ENCODE measurements at regions not wholly inside any gene's neighbourhood (a gene's known extent, or its start where the extent isn't known, plus 50 kb on each side); places are given as distances from the start of the nearest gene placed in this dataset.

DNA sequence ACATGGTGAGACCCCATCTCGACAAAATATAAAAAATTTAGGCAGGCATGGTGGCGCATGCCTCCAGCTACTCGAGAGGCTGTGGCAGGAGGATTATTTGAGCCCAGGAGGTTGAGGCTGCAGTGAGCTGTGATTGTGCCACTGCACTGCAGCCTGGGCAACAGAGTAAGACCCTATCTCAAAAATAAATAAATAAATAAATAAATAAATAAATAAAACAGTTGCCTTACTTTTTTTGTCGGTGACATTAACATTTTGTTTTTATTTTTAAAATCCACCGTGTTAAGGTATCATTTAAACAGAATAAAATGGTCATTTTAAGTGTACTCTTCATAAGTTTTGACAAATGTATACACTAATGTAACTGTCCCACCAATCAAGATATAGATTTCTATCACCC is 57.0 kb downstream of the RASL11A start:
- no peak for DNase-seq (ENCODE audit: low read depth)
- Histone ChIP-seq H3K27me3 (replicated peaks; ENCODE audit: control insufficient read depth, insufficient read depth, low read length) (peaks cover 14% of the 10 kb centered on the region), H3K9me3 (ENCODE audit: control insufficient read depth, low read length) (peaks cover 5% of the 10 kb centered on the region), H3K9ac (ENCODE audit: low read length) (no peak overlapping the region), H3K36me3 (ENCODE audit: control insufficient read depth, insufficient read depth, low read length, severe bottlenecking) (no peaks in the 10 kb centered on the region), H3K4me3 (ENCODE audit: low read length) (no peak overlapping the region), H3K4me1 (ENCODE audit: control insufficient read depth, insufficient read depth, low read length) (no peaks in the 10 kb centered on the region)

DNA sequence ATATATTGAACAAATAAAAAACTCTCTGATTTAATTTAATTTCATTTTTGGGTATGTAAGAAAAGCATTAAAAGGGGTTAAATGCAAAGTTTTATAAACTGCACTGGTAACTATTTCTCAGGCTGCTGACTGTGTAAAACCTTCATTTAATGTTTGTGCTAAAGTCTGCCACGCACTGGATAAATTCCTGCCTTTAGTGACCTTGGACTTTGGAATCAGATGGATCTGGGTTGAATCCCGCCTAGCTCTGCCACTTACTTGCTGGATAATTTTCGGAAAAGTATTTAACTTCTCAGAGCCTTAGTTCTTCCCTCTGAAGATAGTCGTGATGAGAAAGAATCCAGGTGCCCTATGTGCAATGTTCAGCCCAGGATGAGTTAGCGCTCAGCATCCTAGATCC is 58.6 kb downstream of the RASL11A start:
- no peaks in the 10 kb centered on the region for H3K9me3 ChIP-seq (ENCODE audit: control insufficient read depth, low read length)
- H3K36me3 ChIP-seq (ENCODE audit: control insufficient read depth, insufficient read depth, low read length, severe bottlenecking): no peaks in the 10 kb centered on the region
- no peak for DNase-seq (ENCODE audit: low read depth)
- peaks cover 15% of the 10 kb centered on the region for H3K27me3 ChIP-seq (replicated peaks; ENCODE audit: control insufficient read depth, insufficient read depth, low read length)
- no peak overlapping the region for H3K4me3 ChIP-seq (ENCODE audit: low read length)
- no peak overlapping the region for H3K9ac ChIP-seq (ENCODE audit: low read length)
- no peaks in the 10 kb centered on the region for H3K4me1 ChIP-seq (ENCODE audit: control insufficient read depth, insufficient read depth, low read length)

DNA sequence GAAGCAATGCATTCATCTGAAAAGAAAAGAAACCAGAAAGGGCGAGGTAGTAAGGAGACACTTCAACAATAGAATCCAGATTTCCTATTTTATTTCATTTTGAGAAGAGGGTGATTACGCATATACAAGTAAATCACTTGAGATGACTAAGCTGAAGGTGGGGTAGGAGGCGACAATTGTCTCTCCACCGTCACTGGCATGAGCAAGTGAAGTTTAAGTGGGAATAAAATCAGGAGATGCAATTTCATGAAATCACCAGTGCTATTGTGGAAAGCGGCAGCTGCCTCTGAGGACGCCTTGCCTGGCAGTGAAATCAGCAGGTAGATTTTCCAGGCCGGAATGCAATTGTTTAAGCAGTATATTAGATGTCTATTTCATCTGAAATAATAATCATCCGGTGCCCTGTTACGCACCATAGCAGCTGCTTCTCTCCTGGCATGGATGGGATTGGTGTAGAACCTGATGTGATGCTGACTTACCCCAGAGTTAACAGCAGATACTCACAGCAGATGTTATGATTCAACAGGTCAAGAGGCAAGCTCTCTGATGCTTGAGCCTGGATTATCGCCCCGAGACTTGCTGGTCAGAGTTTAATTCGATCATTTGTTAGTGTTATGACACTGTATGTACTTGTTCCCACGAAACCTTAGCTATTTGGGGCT is 64.3 kb downstream of the RASL11A start:
- Histone ChIP-seq H3K4me3 (ENCODE audit: low read length) (no peak overlapping the region), H3K36me3 (ENCODE audit: control insufficient read depth, insufficient read depth, low read length, severe bottlenecking) (no peaks in the 10 kb centered on the region), H3K9me3 (ENCODE audit: control insufficient read depth, low read length) (no peaks in the 10 kb centered on the region), H3K4me1 (ENCODE audit: control insufficient read depth, insufficient read depth, low read length) (peaks cover 9% of the 10 kb centered on the region), H3K27me3 (replicated peaks; ENCODE audit: control insufficient read depth, insufficient read depth, low read length) (peaks cover 7% of the 10 kb centered on the region), H3K9ac (ENCODE audit: low read length) (no peak overlapping the region)
- DNase-seq (ENCODE audit: low read depth): no peak

DNA sequence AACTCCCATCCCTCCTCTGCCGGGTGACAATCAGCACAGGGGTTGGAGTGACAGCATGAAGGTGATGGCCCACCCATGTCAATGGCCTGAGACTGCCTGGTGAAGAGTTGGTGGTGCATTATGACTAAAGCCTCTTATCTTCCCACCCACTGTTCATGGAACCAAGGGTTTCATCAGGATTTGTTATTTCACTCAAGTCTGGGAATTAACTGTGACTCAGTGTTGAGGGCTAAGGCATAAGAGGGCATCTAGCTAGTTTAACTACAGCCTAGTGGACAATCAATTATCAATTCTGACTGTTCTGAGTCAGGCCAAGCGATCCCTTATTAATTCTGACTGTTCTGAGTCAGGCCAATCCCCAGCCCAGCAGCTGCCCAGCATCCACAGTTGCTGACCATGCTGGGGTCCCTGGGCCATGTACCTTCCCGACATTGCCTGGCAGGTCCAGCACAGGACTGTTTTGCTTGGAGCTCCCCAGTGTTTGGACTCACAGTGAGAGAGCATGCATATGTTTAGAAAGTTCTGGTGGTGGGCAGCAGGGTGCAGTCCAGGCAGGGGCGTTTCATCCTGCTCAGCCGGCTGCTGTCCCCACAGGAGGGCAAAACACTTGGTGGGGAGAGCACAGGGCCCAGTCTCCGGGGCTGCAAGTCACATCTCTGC is 65.5 kb downstream of the RASL11A start:
- no peak for DNase-seq (ENCODE audit: low read depth)
- H3K36me3 ChIP-seq (ENCODE audit: control insufficient read depth, insufficient read depth, low read length, severe bottlenecking): no peaks in the 10 kb centered on the region
- H3K4me1 ChIP-seq (ENCODE audit: control insufficient read depth, insufficient read depth, low read length): peaks cover 9% of the 10 kb centered on the region
- H3K9ac ChIP-seq (ENCODE audit: low read length): no peak overlapping the region
- H3K9me3 ChIP-seq (ENCODE audit: control insufficient read depth, low read length): no peaks in the 10 kb centered on the region
- H3K4me3 ChIP-seq (ENCODE audit: low read length): no peak overlapping the region
- H3K27me3 ChIP-seq (replicated peaks; ENCODE audit: control insufficient read depth, insufficient read depth, low read length): peaks cover 6% of the 10 kb centered on the region

DNA sequence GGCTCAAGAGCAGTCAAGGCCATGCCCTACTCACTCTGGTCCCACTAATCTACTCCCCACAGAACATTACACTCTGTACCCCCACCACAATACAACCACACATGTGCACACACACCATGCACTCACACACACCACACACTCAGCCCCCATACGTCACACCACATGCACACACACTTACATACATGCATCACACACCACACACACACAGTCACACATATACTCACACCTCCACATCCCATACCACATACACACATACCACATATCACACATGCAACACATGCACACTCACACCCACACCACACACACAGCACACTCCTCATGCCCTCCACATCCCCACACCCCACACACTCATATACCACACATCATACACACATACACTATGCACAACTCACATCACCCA is 67.6 kb downstream of the RASL11A start:
- Histone ChIP-seq H3K36me3 (ENCODE audit: control insufficient read depth, insufficient read depth, low read length, severe bottlenecking) (no peaks in the 10 kb centered on the region), H3K27me3 (replicated peaks; ENCODE audit: control insufficient read depth, insufficient read depth, low read length) (peaks cover 10% of the 10 kb centered on the region), H3K9me3 (ENCODE audit: control insufficient read depth, low read length) (no peaks in the 10 kb centered on the region), H3K9ac (ENCODE audit: low read length) (no peak overlapping the region), H3K4me3 (ENCODE audit: low read length) (no peak overlapping the region), H3K4me1 (ENCODE audit: control insufficient read depth, insufficient read depth, low read length) (peaks cover 9% of the 10 kb centered on the region)
- no peak for DNase-seq (ENCODE audit: low read depth)

DNA sequence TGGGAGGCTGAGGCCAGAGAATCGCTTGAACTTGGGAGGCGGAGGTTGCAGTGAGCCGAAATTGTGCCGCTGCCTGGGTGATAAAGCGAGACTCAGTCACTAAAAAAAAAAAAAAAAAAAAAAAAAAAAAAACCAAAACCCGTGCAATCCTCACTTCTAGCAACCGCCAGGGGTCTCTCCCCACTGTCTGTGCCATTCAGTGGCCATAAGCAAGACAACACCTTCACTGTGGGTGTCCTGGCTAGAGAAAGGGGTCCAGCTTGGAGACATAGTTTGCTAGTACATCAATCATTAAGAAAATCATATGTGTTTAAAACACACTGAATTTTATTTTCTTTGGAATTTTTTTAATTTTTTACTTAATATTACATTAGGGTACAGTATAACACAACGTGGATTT is 68.2 kb downstream of the RASL11A start:
- Histone ChIP-seq H3K27me3 (replicated peaks; ENCODE audit: control insufficient read depth, insufficient read depth, low read length) (peaks cover 16% of the 10 kb centered on the region), H3K4me3 (ENCODE audit: low read length) (no peak overlapping the region), H3K9ac (ENCODE audit: low read length) (no peak overlapping the region), H3K4me1 (ENCODE audit: control insufficient read depth, insufficient read depth, low read length) (peaks cover 9% of the 10 kb centered on the region), H3K9me3 (ENCODE audit: control insufficient read depth, low read length) (no peaks in the 10 kb centered on the region), H3K36me3 (ENCODE audit: control insufficient read depth, insufficient read depth, low read length, severe bottlenecking) (no peaks in the 10 kb centered on the region)
- DNase-seq (ENCODE audit: low read depth): peak; percentile 17

DNA sequence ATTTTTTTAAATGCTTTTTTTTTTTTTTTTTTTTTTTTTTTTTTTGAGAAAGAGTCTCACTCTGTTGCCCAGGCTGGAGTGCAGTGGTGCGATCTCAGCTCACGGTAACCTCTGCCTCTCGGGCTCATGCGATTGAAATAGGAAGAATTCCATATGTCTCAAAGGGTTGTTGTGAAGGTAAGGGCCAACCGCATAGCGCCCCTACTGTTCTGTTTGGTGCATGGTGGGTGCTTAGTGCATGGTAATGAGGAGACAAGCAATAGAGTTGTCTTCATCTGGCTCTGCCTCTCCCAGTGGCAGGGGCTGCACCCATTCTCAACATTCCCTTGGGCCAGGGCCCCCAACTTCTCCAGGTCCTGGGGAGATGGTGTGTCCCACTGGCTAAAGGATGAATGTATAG is 68.7 kb downstream of the RASL11A start:
- peaks cover 21% of the 10 kb centered on the region for H3K27me3 ChIP-seq (replicated peaks; ENCODE audit: control insufficient read depth, insufficient read depth, low read length)
- H3K4me3 ChIP-seq (ENCODE audit: low read length): no peak overlapping the region
- peaks cover 9% of the 10 kb centered on the region for H3K4me1 ChIP-seq (ENCODE audit: control insufficient read depth, insufficient read depth, low read length)
- peak; percentile 55 for DNase-seq (ENCODE audit: low read depth)
- no peaks in the 10 kb centered on the region for H3K36me3 ChIP-seq (ENCODE audit: control insufficient read depth, insufficient read depth, low read length, severe bottlenecking)
- no peak overlapping the region for H3K9ac ChIP-seq (ENCODE audit: low read length)
- no peaks in the 10 kb centered on the region for H3K9me3 ChIP-seq (ENCODE audit: control insufficient read depth, low read length)

DNA sequence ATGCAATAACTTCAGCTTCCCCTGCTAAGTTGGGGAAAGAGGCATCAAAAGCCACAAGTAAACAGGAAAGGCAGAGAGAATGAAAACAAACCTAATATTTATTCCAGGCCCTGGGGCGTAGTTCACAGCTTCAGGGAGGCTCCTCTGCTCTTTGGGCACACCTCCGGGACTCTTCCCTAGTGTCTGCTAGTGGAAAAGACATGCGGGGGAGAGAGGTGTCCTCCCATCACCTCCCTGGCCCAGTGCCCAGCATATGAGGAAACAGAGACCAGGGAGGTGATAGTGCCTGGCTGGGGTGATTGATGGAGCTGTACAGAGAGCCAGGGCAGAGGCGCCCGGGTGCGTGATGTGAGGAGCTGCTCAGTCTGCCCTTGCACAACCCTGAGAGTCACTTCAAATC is 71.0 kb downstream of the RASL11A start:
- Histone ChIP-seq H3K9ac (ENCODE audit: low read length) (no peak overlapping the region), H3K9me3 (ENCODE audit: control insufficient read depth, low read length) (no peaks in the 10 kb centered on the region), H3K27me3 (replicated peaks; ENCODE audit: control insufficient read depth, insufficient read depth, low read length) (peaks cover 37% of the 10 kb centered on the region), H3K4me1 (ENCODE audit: control insufficient read depth, insufficient read depth, low read length) (no peaks in the 10 kb centered on the region), H3K36me3 (ENCODE audit: control insufficient read depth, insufficient read depth, low read length, severe bottlenecking) (no peaks in the 10 kb centered on the region), H3K4me3 (ENCODE audit: low read length) (no peak overlapping the region)
- DNase-seq (ENCODE audit: low read depth): no peak

DNA sequence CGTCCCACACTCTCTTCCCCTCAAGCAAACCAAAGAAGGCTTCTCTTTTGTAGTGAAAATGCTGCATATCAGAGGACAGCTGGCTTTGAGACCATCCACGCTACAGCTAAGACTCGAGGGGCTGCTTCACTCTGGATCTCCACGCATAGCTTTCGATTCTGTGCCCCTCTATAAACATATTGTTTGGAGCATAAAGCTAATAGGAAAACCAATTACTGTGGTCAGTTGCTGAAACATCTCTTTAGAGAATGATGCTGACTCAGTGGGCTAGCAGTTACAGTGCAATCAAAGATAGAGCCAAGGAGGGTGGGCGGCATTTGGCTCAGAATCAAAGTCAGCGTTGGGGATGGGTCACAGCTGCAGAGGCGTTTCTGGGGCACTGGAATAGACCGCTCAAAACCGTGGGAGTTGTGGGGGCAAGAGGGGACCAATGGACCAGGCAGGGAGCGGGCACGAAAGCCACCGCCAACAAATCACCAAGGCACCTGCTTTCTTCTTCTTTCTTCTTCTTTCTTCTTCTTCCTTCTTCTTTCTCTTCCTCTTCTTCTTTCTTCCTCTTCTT is 76.7 kb downstream of the RASL11A start:
- no peaks in the 10 kb centered on the region for H3K9me3 ChIP-seq (ENCODE audit: control insufficient read depth, low read length)
- no peak for DNase-seq (ENCODE audit: low read depth)
- H3K4me3 ChIP-seq (ENCODE audit: low read length): no peak overlapping the region
- H3K36me3 ChIP-seq (ENCODE audit: control insufficient read depth, insufficient read depth, low read length, severe bottlenecking): no peaks in the 10 kb centered on the region
- H3K9ac ChIP-seq (ENCODE audit: low read length): no peak overlapping the region
- no peaks in the 10 kb centered on the region for H3K4me1 ChIP-seq (ENCODE audit: control insufficient read depth, insufficient read depth, low read length)
- peaks cover 53% of the 10 kb centered on the region for H3K27me3 ChIP-seq (replicated peaks; ENCODE audit: control insufficient read depth, insufficient read depth, low read length)

DNA sequence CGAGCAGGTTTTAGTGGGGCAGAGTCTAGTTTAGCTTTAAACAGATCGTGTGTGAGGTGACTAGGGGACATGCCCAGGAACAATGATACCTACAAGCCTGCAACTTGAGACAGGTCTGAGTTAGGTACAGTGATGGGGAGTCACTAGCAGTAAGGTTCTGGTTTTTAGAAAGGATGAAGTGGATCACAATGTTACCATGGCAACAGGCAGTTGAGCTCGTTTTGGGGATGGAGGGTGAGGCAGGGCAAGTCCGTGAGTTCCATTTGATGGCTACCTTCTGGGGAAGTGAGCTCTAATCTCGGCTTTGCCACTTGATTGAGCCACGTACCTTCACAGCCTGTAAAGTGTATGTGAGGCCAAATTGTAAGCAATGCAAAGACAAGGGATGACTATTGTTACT is 76.0 kb upstream of the GTF3A start:
- no peaks in the 10 kb centered on the region for H3K4me1 ChIP-seq (ENCODE audit: control insufficient read depth, insufficient read depth, low read length)
- H3K4me3 ChIP-seq (ENCODE audit: low read length): no peak overlapping the region
- no peaks in the 10 kb centered on the region for H3K9me3 ChIP-seq (ENCODE audit: control insufficient read depth, low read length)
- H3K27me3 ChIP-seq (replicated peaks; ENCODE audit: control insufficient read depth, insufficient read depth, low read length): peaks cover 42% of the 10 kb centered on the region
- no peaks in the 10 kb centered on the region for H3K36me3 ChIP-seq (ENCODE audit: control insufficient read depth, insufficient read depth, low read length, severe bottlenecking)
- no peak for DNase-seq (ENCODE audit: low read depth)
- no peak overlapping the region for H3K9ac ChIP-seq (ENCODE audit: low read length)

DNA sequence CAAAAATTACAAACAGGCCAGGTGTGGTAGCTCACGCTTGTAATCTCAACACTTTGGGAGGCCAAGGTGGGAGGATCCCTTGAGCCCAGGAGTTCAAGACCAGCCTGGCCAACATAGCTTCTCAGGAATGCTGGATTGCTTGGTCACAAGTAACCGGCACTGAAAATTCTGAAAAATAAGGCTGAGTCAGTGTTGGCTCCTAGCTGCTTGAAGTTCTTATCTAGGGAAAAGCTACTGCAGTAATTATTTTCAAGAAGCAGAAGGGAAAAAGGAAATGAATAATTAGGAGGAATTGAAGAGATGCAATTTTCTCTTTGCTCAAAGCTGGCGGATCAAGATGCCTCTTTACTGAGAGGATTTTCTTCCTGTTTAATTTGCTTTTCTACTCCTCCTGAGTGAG is 75.0 kb upstream of the GTF3A start:
- no peak overlapping the region for H3K4me3 ChIP-seq (ENCODE audit: low read length)
- no peak overlapping the region for H3K9ac ChIP-seq (ENCODE audit: low read length)
- DNase-seq (ENCODE audit: low read depth): peak; percentile 28
- H3K27me3 ChIP-seq (replicated peaks; ENCODE audit: control insufficient read depth, insufficient read depth, low read length): peaks cover 32% of the 10 kb centered on the region
- H3K36me3 ChIP-seq (ENCODE audit: control insufficient read depth, insufficient read depth, low read length, severe bottlenecking): no peaks in the 10 kb centered on the region
- peaks cover 5% of the 10 kb centered on the region for H3K4me1 ChIP-seq (ENCODE audit: control insufficient read depth, insufficient read depth, low read length)
- no peaks in the 10 kb centered on the region for H3K9me3 ChIP-seq (ENCODE audit: control insufficient read depth, low read length)
